Immature natural killer cell (primary cell): ENCODE measurements at regions not wholly inside any gene's neighbourhood (a gene's known extent, or its start where the extent isn't known, plus 50 kb on each side); places are given as distances from the start of the nearest gene placed in this dataset.
"Not testable (repeated sequence)": the region's sequence is repeated elsewhere in the genome, so short reads cannot be mapped to it uniquely, and the experiment has no call there.

Experiments
- DNase-seq, 3 donors: peaks; one replicate each; pipeline ENCODE4 v3.0.0; 2022; ENCODE audit warnings: mixed read lengths in 1 of 3
- H3K27ac Mint-ChIP-seq, 6 donors: one replicate each; pipeline ENCODE4 v1.8.0; 2020; ENCODE audit warnings: mixed read lengths in 6 of 6, mild to moderate bottlenecking in 5 of 6, inconsistent platforms in 4 of 6, moderate library complexity in 3 of 6
- H3K27me3 Mint-ChIP-seq, 3 donors: one replicate each; pipeline ENCODE4 v1.8.0; 2020 to 2021; ENCODE audit warnings: low read depth in 3 of 3, mild to moderate bottlenecking in 3 of 3, mixed read lengths in 3 of 3, moderate library complexity in 3 of 3, inconsistent platforms in 1 of 3
- H3K36me3 Mint-ChIP-seq, 3 donors: one replicate each; pipeline ENCODE4 v1.8.0; 2020; ENCODE audit warnings: mixed read lengths in 3 of 3, inconsistent platforms in 2 of 3, mild to moderate bottlenecking in 2 of 3
- H3K4me1 Mint-ChIP-seq, 2 donors: one replicate each; pipeline ENCODE4 v1.8.0; 2020; ENCODE audit warnings: inconsistent platforms in 2 of 2, mild to moderate bottlenecking in 2 of 2, mixed read lengths in 2 of 2, moderate library complexity in 1 of 2
- H3K4me3 Mint-ChIP-seq, 5 donors: one replicate each; pipeline ENCODE4 v1.8.0; 2020; ENCODE audit warnings: mild to moderate bottlenecking in 5 of 5, mixed read lengths in 5 of 5, inconsistent platforms in 3 of 5, moderate library complexity in 3 of 5
- H3K9me3 Mint-ChIP-seq, 6 donors: one replicate each; pipeline ENCODE4 v1.8.0; 2020; ENCODE audit warnings: mild to moderate bottlenecking in 6 of 6, mixed read lengths in 6 of 6, inconsistent platforms in 4 of 6, moderate library complexity in 3 of 6

GRCh38 chr11:19426756-19427403 is 186.1 kb upstream of the E2F8 start:
- Mint-ChIP-seq H3K27me3 (peaks cover 2 to 7% (median 4%) of the 10 kb centered on the region in 3 donors), H3K4me3 (no peak overlapping the region), H3K4me1 (no peaks in the 10 kb centered on the region), H3K9me3 (no peaks in the 10 kb centered on the region), H3K36me3 (no peaks in the 10 kb centered on the region), H3K27ac (no peak overlapping the region)
- DNase-seq, result no peak

GRCh38 chr11:19426011-19426755 is 185.4 kb upstream of the E2F8 start:
- H3K36me3 Mint-ChIP-seq, result no peaks in the 10 kb centered on the region
- DNase-seq, result no peak
- no peaks in the 10 kb centered on the region for H3K9me3 Mint-ChIP-seq
- H3K27me3 Mint-ChIP-seq, result peaks cover 2 to 7% (median 4%) of the 10 kb centered on the region in 3 donors
- no peaks in the 10 kb centered on the region for H3K4me1 Mint-ChIP-seq
- no peak overlapping the region for H3K27ac Mint-ChIP-seq
- no peak overlapping the region for H3K4me3 Mint-ChIP-seq

GRCh38 chr11:19422276-19422675 is 181.5 kb upstream of the E2F8 start:
- Mint-ChIP-seq H3K4me3 (no peak overlapping the region), H3K9me3 (no peaks in the 10 kb centered on the region), H3K27me3 (peaks cover 2 to 6% (median 3%) of the 10 kb centered on the region in 3 donors), H3K36me3 (no peaks in the 10 kb centered on the region), H3K27ac (no peak overlapping the region), H3K4me1 (no peaks in the 10 kb centered on the region)
- no peak for DNase-seq

DNA sequence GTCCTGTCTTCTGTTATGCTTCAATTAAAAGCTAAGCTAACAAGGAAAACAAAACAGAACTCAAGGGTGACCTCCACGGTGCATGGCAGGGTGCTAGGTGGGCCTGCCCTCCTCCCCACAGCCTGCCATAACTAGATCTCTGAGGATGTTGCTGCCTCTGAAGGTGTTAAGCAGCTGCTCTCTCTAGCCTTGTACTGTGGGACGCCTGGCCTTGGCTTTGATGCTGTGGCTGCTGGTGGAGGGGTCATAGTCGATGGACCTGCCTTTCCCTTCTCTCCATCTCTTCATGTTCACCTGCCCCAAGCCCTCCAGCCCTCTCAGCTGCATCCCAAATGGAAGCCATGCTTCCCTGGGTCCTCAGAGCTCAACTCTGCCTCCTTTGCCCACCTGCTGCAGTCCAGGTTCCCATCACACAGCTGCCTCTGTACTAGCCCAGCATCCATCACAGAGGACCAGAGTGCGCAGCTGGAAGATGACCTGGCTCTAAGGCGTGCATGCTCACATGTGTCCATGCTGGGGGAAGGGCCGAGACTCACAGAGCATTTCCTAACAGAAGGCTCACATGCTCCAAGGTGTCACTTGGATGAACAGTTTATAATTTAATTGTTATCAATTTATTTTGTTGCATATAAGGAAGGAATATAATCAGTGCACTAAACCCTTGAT is 180.3 kb upstream of the E2F8 start:
- H3K4me1 Mint-ChIP-seq, result no peaks in the 10 kb centered on the region
- H3K27me3 Mint-ChIP-seq, result peaks cover 2 to 4% (median 3%) of the 10 kb centered on the region in 3 donors
- no peaks in the 10 kb centered on the region for H3K36me3 Mint-ChIP-seq
- peaks cover 0 to 3% (median 0%) of the 10 kb centered on the region in 6 donors for H3K9me3 Mint-ChIP-seq
- DNase-seq, result no peak
- no peak overlapping the region for H3K4me3 Mint-ChIP-seq
- no peak overlapping the region for H3K27ac Mint-ChIP-seq

DNA sequence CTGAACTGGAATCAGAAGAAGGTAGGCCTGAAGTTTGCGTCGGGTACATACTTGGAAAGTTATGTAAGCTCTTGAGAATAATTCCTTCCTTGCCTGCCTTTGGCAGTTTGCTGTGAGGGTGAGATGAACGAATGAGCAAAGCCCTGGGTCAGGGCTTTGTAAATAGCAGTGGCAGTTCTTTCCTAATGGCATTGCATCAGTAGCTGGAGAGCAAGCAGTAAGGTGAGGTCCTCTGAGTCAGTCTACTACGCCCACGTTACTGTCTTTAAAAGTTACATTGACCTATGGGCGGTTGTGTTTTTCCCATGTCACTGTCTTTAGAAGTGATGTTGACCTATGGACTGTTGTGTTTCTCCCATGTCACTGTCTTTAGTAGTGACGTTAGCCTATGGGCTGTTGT is 179.1 kb upstream of the E2F8 start:
- Mint-ChIP-seq H3K9me3 (peaks cover 0 to 4% (median 0%) of the 10 kb centered on the region in 6 donors), H3K27ac (no peak overlapping the region), H3K27me3 (peaks cover 4 to 7% (median 4%) of the 10 kb centered on the region in 3 donors), H3K36me3 (no peaks in the 10 kb centered on the region), H3K4me3 (no peak overlapping the region), H3K4me1 (no peaks in the 10 kb centered on the region)
- no peak for DNase-seq

GRCh38 chr11:19419021-19419750 is 178.4 kb upstream of the E2F8 start:
- Mint-ChIP-seq H3K36me3 (no peaks in the 10 kb centered on the region), H3K4me1 (no peaks in the 10 kb centered on the region), H3K27ac (no peak overlapping the region), H3K9me3 (peaks cover 0 to 4% (median 0%) of the 10 kb centered on the region in 6 donors), H3K4me3 (no peak overlapping the region), H3K27me3 (peaks cover 4 to 7% (median 4%) of the 10 kb centered on the region in 3 donors)
- no peak for DNase-seq

- H3K4me1 Mint-ChIP-seq, result no peaks in the 10 kb centered on the region
- no peak for DNase-seq
Observed at GRCh38 chr11:19418221-19418620, 177.5 kb upstream of the E2F8 start.

DNA sequence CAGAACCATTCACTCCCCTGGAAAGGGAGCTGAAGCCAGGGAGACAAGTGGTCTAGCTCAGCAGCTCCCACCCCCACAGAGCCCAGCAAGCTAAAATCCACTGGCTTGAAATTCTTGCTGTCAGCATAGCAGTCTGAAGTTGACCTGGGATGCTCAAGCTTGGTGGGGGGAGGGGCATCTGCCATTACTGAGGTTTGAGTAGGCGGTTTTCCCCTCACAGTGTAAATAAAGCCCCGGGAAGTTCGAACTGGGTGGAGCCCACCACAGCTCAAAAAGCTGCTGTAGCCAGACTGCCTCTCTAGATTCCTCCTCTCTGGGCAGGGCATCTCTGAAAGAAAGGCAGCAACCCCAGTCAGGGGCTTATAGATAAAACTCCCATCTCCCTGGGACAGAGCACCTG is 171.3 kb upstream of the E2F8 start:
- not testable (repeated sequence) for H3K4me1 Mint-ChIP-seq, H3K36me3 Mint-ChIP-seq, DNase-seq

More at GRCh38 chr11:19418221-19418620, 177.5 kb upstream of the E2F8 start:
- Mint-ChIP-seq H3K4me3 (no peak overlapping the region), H3K27ac (no peak overlapping the region), H3K9me3 (peaks cover 0 to 4% (median 0%) of the 10 kb centered on the region in 6 donors), H3K36me3 (no peaks in the 10 kb centered on the region), H3K27me3 (peaks cover 4 to 7% (median 4%) of the 10 kb centered on the region in 3 donors)

DNA sequence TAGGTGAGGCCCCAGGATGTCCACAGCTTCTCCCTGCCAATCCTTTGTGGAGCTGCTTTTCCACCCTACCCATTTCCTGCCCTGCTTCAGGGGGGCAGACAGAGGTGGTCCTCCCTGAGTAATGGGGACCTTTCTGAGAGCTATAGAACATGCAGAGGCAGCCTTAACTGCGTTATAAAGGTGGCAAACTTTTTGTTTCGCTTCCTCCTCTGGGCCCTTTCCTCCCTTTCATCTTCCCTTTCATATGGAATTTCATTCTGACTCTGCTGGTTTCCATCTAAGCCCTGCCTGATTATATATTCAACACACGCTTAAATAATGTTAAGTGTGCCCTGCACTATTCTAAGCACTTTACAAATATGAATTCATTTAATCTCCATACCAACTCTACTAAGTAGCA is 169.3 kb upstream of the E2F8 start:
- no peak overlapping the region for H3K27ac Mint-ChIP-seq
- DNase-seq, result no peak
- peaks cover 0 to 5% (median 2%) of the 10 kb centered on the region in 3 donors for H3K27me3 Mint-ChIP-seq
- peaks cover 0 to 5% of the 10 kb centered on the region in 2 donors for H3K4me1 Mint-ChIP-seq
- H3K9me3 Mint-ChIP-seq, result peaks cover 0 to 4% (median 0%) of the 10 kb centered on the region in 6 donors
- H3K36me3 Mint-ChIP-seq, result no peaks in the 10 kb centered on the region
- no peak overlapping the region for H3K4me3 Mint-ChIP-seq

More for the DNA sequence above, 171.3 kb upstream of the E2F8 start:
- not testable (repeated sequence) for H3K27me3 Mint-ChIP-seq, H3K9me3 Mint-ChIP-seq, H3K27ac Mint-ChIP-seq, H3K4me3 Mint-ChIP-seq

- Mint-ChIP-seq H3K4me3 (no peak overlapping the region), H3K27me3 (peaks cover 0 to 5% (median 0%) of the 10 kb centered on the region in 3 donors), H3K27ac (no peak overlapping the region), H3K9me3 (peaks cover 0 to 4% (median 0%) of the 10 kb centered on the region in 6 donors), H3K4me1 (peaks cover 0 to 5% of the 10 kb centered on the region in 2 donors), H3K36me3 (no peaks in the 10 kb centered on the region)
- DNase-seq, result no peak
Observed at GRCh38 chr11:19409307-19409706, 168.6 kb upstream of the E2F8 start.

- Mint-ChIP-seq H3K4me1 (peaks cover 0 to 5% of the 10 kb centered on the region in 2 donors), H3K36me3 (no peaks in the 10 kb centered on the region), H3K27ac (no peak overlapping the region), H3K9me3 (peaks cover 0 to 2% (median 0%) of the 10 kb centered on the region in 6 donors), H3K4me3 (no peak overlapping the region), H3K27me3 (peaks cover 0 to 7% (median 3%) of the 10 kb centered on the region in 3 donors)
- DNase-seq, result no peak
Observed at GRCh38 chr11:19407677-19408270, 167.0 kb upstream of the E2F8 start.

DNA sequence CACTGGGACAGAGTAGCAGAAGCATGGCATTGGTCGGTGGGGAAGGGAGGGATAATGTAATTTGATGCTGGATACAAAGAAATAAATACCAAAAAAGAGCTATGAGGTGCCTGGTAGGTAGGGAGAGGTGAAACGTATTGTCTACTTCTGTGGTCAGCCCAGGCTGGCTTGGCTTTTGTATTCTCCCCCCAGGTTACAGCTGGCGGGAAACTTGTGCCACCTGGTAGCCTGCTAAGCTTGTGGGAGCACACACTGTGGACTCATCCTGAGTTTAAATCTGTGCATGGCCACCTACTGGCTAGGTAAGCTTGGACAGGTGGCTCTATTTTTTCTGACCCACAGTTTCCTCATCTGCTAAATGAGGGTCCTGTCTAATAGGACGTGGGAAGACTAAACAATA is 165.2 kb upstream of the E2F8 start:
- Mint-ChIP-seq H3K9me3 (no peaks in the 10 kb centered on the region), H3K36me3 (no peaks in the 10 kb centered on the region), H3K4me3 (no peak overlapping the region), H3K27ac (no peak overlapping the region), H3K27me3 (peaks cover 0 to 3% (median 3%) of the 10 kb centered on the region in 3 donors), H3K4me1 (no peaks in the 10 kb centered on the region)
- no peak for DNase-seq

- DNase-seq, result no peak
- Mint-ChIP-seq H3K4me3 (no peak overlapping the region), H3K36me3 (no peaks in the 10 kb centered on the region), H3K4me1 (no peaks in the 10 kb centered on the region), H3K27ac (no peak overlapping the region), H3K27me3 (peaks cover 0 to 3% (median 3%) of the 10 kb centered on the region in 3 donors), H3K9me3 (no peaks in the 10 kb centered on the region)
Observed at GRCh38 chr11:19404787-19405186, 164.0 kb upstream of the E2F8 start.
